Endothelial cell of umbilical vein (primary cell): ENCODE measurements at regions not wholly inside any gene's neighbourhood (a gene's known extent, or its start where the extent isn't known, plus 50 kb on each side); places are given as distances from the start of the nearest gene placed in this dataset.

Experiments
- BruUV-seq: library from RNA; stranded (reverse); fragments of 400-500 nt; replicated peaks from 2 replicates; lab custom pipeline; 2021; lab: Mats Ljungman, UMichigan
- CTCF ChIA-PET: fragments of 300-600, 350-600 bp; sonication (Branson Sonifier 250); formaldehyde crosslinking; loops from one replicate; lab custom pipeline; 2021; ENCODE audit warnings: antibody characterized with exemption, inconsistent platforms; lab: Charles Lee
- POLR2A ChIA-PET: fragments of 300-600, 350-600 bp; sonication (Branson Sonifier 250); formaldehyde crosslinking; loops from one replicate; lab custom pipeline; 2021; ENCODE audit warnings: antibody characterized with exemption, inconsistent platforms; lab: Charles Lee
- DNase-seq: peaks from one replicate; pipeline ENCODE4 v3.0.0-alpha.2; 2011; ENCODE audit warnings: low read depth, low spot score
- FAIRE-seq: peaks from 2 replicates; lab custom pipeline; 2011; peaks lifted over from hg19 to GRCh38; lab: Jason Lieb, UNC
- H2AFZ ChIP-seq: 2 replicates; pipeline ENCODE4 v1.6.0; 2012; ENCODE audit warnings: low read depth, low read length, control low read depth, inconsistent platforms
- H3K27ac ChIP-seq: 2 replicates; pipeline ENCODE4 v1.5.1; 2011; ENCODE audit warnings: low read depth, mild to moderate bottlenecking, control low read depth, low read length, moderate library complexity; ENCODE audit not compliant: insufficient read depth
- H3K27me3 ChIP-seq, 2 experiments: 2 replicates each; pipeline versions ENCODE4 v1.6.0 to v1.6.1; 2011; ENCODE audit warnings: low read length in 2 of 2, mixed read lengths in 1 of 2; ENCODE audit not compliant: control insufficient read depth in 2 of 2, insufficient read depth in 2 of 2
- H3K36me3 ChIP-seq, 2 experiments: 2 replicates in 1 of 2; 3 replicates in 1 of 2; pipeline ENCODE4 v1.5.1; 2011; ENCODE audit warnings: low read length in 2 of 2, mild to moderate bottlenecking in 1 of 2, moderate library complexity in 1 of 2; ENCODE audit not compliant: control insufficient read depth in 2 of 2, insufficient read depth in 2 of 2; ENCODE audit errors: extremely low read depth in 1 of 2
- H3K4me1 ChIP-seq: 3 replicates; pipeline ENCODE4 v1.5.1; 2011; ENCODE audit warnings: mild to moderate bottlenecking, low read length; ENCODE audit not compliant: control insufficient read depth, insufficient read depth; ENCODE audit errors: extremely low read depth
- H3K4me2 ChIP-seq: 2 replicates; pipeline ENCODE4 v1.6.1; 2011; ENCODE audit warnings: low read length, control low read depth, mixed read lengths; ENCODE audit not compliant: insufficient read depth
- H3K4me3 ChIP-seq, 3 experiments: fragments of 200-600 bp in 1 of 3; sonication (generic), shearing (Covaris generic) in 1 of 3; replicated peaks in 1 of 3; 2 replicates each; pipeline ENCODE4 v1.5.1; 2011 to 2016; ENCODE audit warnings: control low read depth in 3 of 3, low read length in 3 of 3, mild to moderate bottlenecking in 2 of 3, inconsistent platforms in 1 of 3, low read depth in 1 of 3, moderate library complexity in 1 of 3; ENCODE audit not compliant: insufficient read depth in 1 of 3
- H3K79me2 ChIP-seq: 2 replicates; pipeline ENCODE4 v1.6.0; 2012; ENCODE audit warnings: low read length, inconsistent platforms; ENCODE audit not compliant: control insufficient read depth, insufficient read depth
- H3K9ac ChIP-seq: replicated peaks from 2 replicates; pipeline ENCODE3; 2011; ENCODE audit warnings: low read length, control low read depth; ENCODE audit not compliant: insufficient read depth; ENCODE audit errors: extremely low read depth
- H3K9me1 ChIP-seq: replicated peaks from 3 replicates; pipeline ENCODE4 v1.6.0; 2011; ENCODE audit warnings: mild to moderate bottlenecking, low read length; ENCODE audit not compliant: control insufficient read depth, insufficient read depth; ENCODE audit errors: extremely low read depth
- H3K9me3 ChIP-seq: replicated peaks from 2 replicates; pipeline ENCODE4 v1.5.1; 2012; ENCODE audit warnings: low read length, inconsistent platforms; ENCODE audit not compliant: control insufficient read depth, insufficient read depth
- H4K20me1 ChIP-seq: replicated peaks from 2 replicates; pipeline ENCODE3; 2011; ENCODE audit warnings: mild to moderate bottlenecking, low read length; ENCODE audit not compliant: control insufficient read depth, insufficient read depth; ENCODE audit errors: extremely low read depth
- CTCF ChIP-seq, 2 donors: IDR thresholded peaks; 1 replicate in 1 of 2; 2 replicates in 1 of 2; pipeline ENCODE4 v1.5.1; 2011; ENCODE audit warnings: low read length in 2 of 2, mild to moderate bottlenecking in 2 of 2, moderate library complexity in 2 of 2, control low read depth in 1 of 2, inconsistent platforms in 1 of 2, low read depth in 1 of 2; ENCODE audit not compliant: insufficient read depth in 1 of 2; ENCODE audit errors: extremely low read depth in 1 of 2
- EZH2 ChIP-seq: IDR thresholded peaks from 2 replicates; pipeline ENCODE4 v1.6.1; 2012; ENCODE audit warnings: borderline replicate concordance, low read depth, mild to moderate bottlenecking, moderate library complexity, low read length, inconsistent platforms; ENCODE audit not compliant: severe bottlenecking
- GATA2 ChIP-seq: IDR thresholded peaks from 2 replicates; pipeline ENCODE4 v1.7.0; 2011; ENCODE audit warnings: low read depth, mild to moderate bottlenecking, moderate library complexity, mixed read lengths, low read length; ENCODE audit not compliant: insufficient read length, insufficient read depth
- MYC ChIP-seq: IDR thresholded peaks from one replicate; pipeline ENCODE4 v1.6.1; 2011; ENCODE audit warnings: mild to moderate bottlenecking, low read depth, low read length
- POLR2A ChIP-seq: IDR thresholded peaks from 2 replicates; pipeline ENCODE4 v1.6.1; 2012; ENCODE audit warnings: low read depth, mild to moderate bottlenecking, control low read depth, low read length
- POLR2AphosphoS5 ChIP-seq: IDR thresholded peaks from 2 replicates; pipeline ENCODE4 v1.6.1; 2012; ENCODE audit warnings: low read depth, mild to moderate bottlenecking, control low read depth, low read length, moderate library complexity; ENCODE audit not compliant: insufficient read depth
- dilution Hi-C: fragments of 300-500 bp; cut with MboI; formaldehyde crosslinking; loops from one replicate; pipeline ENCODE4 v1.15.0; 2019; ENCODE audit warnings: low sequenced_read_pairs; ENCODE audit not compliant: extremely low pct_ligation_motif_present
- intact Hi-C: fragments of 100-400 bp; cut with micrococcal nuclease; formaldehyde crosslinking; loops from one replicate; pipeline ENCODE4 v1.10.0; 2022
- TF ChIP-seq, protein P1 (sequence below): IDR thresholded peaks from 2 replicates; pipeline ENCODE4 v1.6.1; 2011; ENCODE audit not compliant: insufficient read depth, insufficient read length

DNA sequence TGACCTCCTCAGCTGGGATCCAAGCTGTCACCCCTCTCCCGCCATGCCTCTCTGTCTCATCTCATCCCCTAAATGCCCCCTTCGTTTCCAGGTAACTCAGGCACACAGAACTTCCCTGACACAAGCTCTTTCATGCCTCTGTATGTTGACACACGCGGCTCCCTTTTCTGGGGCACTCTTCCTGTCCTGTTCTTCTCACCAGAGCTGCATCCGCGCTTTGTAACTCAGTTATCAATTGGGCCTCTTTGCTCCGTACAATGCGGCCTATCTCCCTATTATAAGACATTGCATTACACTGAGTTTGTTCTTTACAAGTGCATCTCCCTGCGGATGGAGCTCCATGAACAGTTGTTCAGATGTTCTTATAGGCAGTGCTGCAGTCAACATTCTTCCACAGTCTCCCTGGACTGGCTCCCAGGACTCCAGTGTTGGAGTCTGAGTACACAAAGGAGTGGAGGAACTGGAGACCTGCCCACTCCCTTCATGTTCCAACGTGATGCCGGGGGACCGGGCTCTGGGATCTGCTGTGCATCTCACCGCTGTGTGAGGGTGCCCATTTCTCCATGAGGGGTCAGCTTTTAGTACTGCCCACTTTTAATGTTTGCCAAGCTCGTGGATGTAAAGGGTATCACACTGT, 56.9 kb upstream of the TNS3 start:
- BruUV-seq, result no TSS peak
- no peak for FAIRE-seq
- Histone ChIP-seq H3K79me2 (no peaks in the 10 kb centered on the region), H3K27me3 (peaks cover 0 to 5% of the 10 kb centered on the region in 2 experiments), H3K9ac (no peak overlapping the region), H4K20me1 (no peaks in the 10 kb centered on the region), H3K27ac (no peak overlapping the region), H2AFZ (no peak overlapping the region), H3K9me1 (no peaks in the 10 kb centered on the region), H3K9me3 (no peaks in the 10 kb centered on the region), H3K36me3 (no peaks in the 10 kb centered on the region), H3K4me2 (no peak overlapping the region), H3K4me1 (no peaks in the 10 kb centered on the region), H3K4me3 (no peak overlapping the region)
- CTCF ChIA-PET, result no interaction called here
- dilution Hi-C loops, result no loop called here
- POLR2A ChIA-PET, result no interaction called here
- intact Hi-C loops, result no loop called here
- DNase-seq, result no peak
- no peak for TF ChIP-seq MYC
- no peak for TF ChIP-seq CTCF (IDR thresholded peaks at IDR 0.05; ENCODE audit: extremely low read depth in 1 of 2, insufficient read depth in 1 of 2, low read depth in 1 of 2, low read length in 2 of 2)
- no peak for TF ChIP-seq POLR2A
- no peak for TF ChIP-seq POLR2AphosphoS5
- no peak for TF ChIP-seq GATA2
- TF ChIP-seq, protein P1, sequence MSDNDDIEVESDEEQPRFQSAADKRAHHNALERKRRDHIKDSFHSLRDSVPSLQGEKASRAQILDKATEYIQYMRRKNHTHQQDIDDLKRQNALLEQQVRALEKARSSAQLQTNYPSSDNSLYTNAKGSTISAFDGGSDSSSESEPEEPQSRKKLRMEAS, result no peak
- no peak for TF ChIP-seq EZH2
